MCF 10A (cell line): ENCODE measurements at regions not wholly inside any gene's neighbourhood (a gene's known extent, or its start where the extent isn't known, plus 50 kb on each side); places are given as distances from the start of the nearest gene placed in this dataset.
"Not testable (repeated sequence)": the region's sequence is repeated elsewhere in the genome, so short reads cannot be mapped to it uniquely, and the experiment has no call there.

Source experiments
- BruUV-seq: library from RNA; stranded (reverse); fragments of 400-500 nt; replicated peaks from 2 replicates; lab custom pipeline; 2021; lab: Mats Ljungman, UMichigan
- CTCF ChIA-PET: fragments of 300-600 bp; sonication (Branson Sonifier 250); formaldehyde crosslinking; extraction: SDS; loops from one replicate; lab custom pipeline; 2021; ENCODE audit warnings: antibody characterized with exemption, inconsistent platforms; lab: Yijun Ruan, JAX
- POLR2A ChIA-PET: fragments of 300-600, 350-650 bp; sonication (Branson Sonifier 250); formaldehyde crosslinking; extraction: SDS; loops from one replicate; lab custom pipeline; 2020; ENCODE audit warnings: antibody characterized with exemption, inconsistent platforms; lab: Yijun Ruan, JAX
- DNase-seq: peaks from one replicate; pipeline ENCODE4 v3.0.0-alpha.2; 2018; ENCODE audit not compliant: unreplicated experiment
- H3K27ac Mint-ChIP-seq: one replicate; pipeline ENCODE4 v1.8.0; 2022; ENCODE audit warnings: mild to moderate bottlenecking, low read depth, mixed read lengths; ENCODE audit not compliant: unreplicated experiment
- H3K27me3 Mint-ChIP-seq: one replicate; pipeline ENCODE4 v1.8.0; 2022; ENCODE audit warnings: mixed read lengths; ENCODE audit not compliant: insufficient read depth, unreplicated experiment
- H3K36me3 Mint-ChIP-seq: one replicate; pipeline ENCODE4 v1.8.0; 2022; ENCODE audit warnings: mild to moderate bottlenecking, moderate library complexity, mixed read lengths; ENCODE audit not compliant: insufficient read depth, unreplicated experiment
- H3K4me1 Mint-ChIP-seq: one replicate; pipeline ENCODE4 v1.8.0; 2022; ENCODE audit warnings: mixed read lengths; ENCODE audit not compliant: insufficient read depth, unreplicated experiment
- H3K4me3 Mint-ChIP-seq: one replicate; pipeline ENCODE4 v1.8.0; 2022; ENCODE audit warnings: mild to moderate bottlenecking, moderate library complexity, mixed read lengths; ENCODE audit not compliant: unreplicated experiment
- H3K9me3 Mint-ChIP-seq: one replicate; pipeline ENCODE4 v1.8.0; 2022; ENCODE audit warnings: mixed read lengths; ENCODE audit not compliant: unreplicated experiment
- CTCF ChIP-seq: fragments of 200-600 bp; IDR thresholded peaks from one replicate; pipeline ENCODE4 v1.8.0; 2022; ENCODE audit warnings: antibody characterized with exemption, mild to moderate bottlenecking; ENCODE audit not compliant: unreplicated experiment
- intact Hi-C: fragments of 100-400 bp; cut with micrococcal nuclease; formaldehyde crosslinking; loops from 2 replicates; pipeline ENCODE4 v1.14.1; 2022

- ChIA-PET CTCF (no interaction called here), POLR2A (interaction anchor here (2.2 kb wide), 1 partner anchor 13 kb away, joined by 6 read pairs; no protein-coding TSS in a partner anchor)
- H3K9me3 Mint-ChIP-seq: no peaks in the 10 kb centered on the region
- H3K27me3 Mint-ChIP-seq: no peaks in the 10 kb centered on the region
- no peaks in the 10 kb centered on the region for H3K4me1 Mint-ChIP-seq
- no peaks in the 10 kb centered on the region for H3K36me3 Mint-ChIP-seq
- intact Hi-C loops: no loop called here
- no TSS peak for BruUV-seq
- no peak overlapping the region for H3K4me3 Mint-ChIP-seq
- no peak for TF ChIP-seq CTCF
- no peak overlapping the region for H3K27ac Mint-ChIP-seq
- no peak for DNase-seq
Observed at GRCh38 chr2:152254976-152255375, 79.4 kb upstream of the STAM2 start.

GRCh38 chr2:152255918-152256317 lies 79.1 kb upstream of the FMNL2 start:
- CTCF ChIA-PET: interaction anchor here (0.6 kb wide), 2 partner anchors 391 to 828 kb away, joined by 3 to 4 read pairs; no protein-coding TSS in a partner anchor
- intact Hi-C loops: no loop called here
- H3K36me3 Mint-ChIP-seq: no peaks in the 10 kb centered on the region
- POLR2A ChIA-PET: interaction anchor here (2.2 kb wide), 1 partner anchor 14 kb away, joined by 6 read pairs; no protein-coding TSS in a partner anchor
- H3K4me3 Mint-ChIP-seq: no peak overlapping the region
- no peak for TF ChIP-seq CTCF
- no peaks in the 10 kb centered on the region for H3K4me1 Mint-ChIP-seq
- no peak overlapping the region for H3K27ac Mint-ChIP-seq
- H3K9me3 Mint-ChIP-seq: no peaks in the 10 kb centered on the region
- DNase-seq: no peak
- BruUV-seq: no TSS peak
- H3K27me3 Mint-ChIP-seq: no peaks in the 10 kb centered on the region

GRCh38 chr2:152260939-152261338 lies 74.0 kb upstream of the FMNL2 start:
- H3K9me3 Mint-ChIP-seq: no peaks in the 10 kb centered on the region
- no peak overlapping the region for H3K4me3 Mint-ChIP-seq
- H3K4me1 Mint-ChIP-seq: no peaks in the 10 kb centered on the region
- ChIA-PET CTCF (no interaction called here), POLR2A (interaction anchor here (0.7 kb wide), 1 partner anchor 69 kb away, joined by 3 read pairs; no protein-coding TSS in a partner anchor)
- no peaks in the 10 kb centered on the region for H3K27me3 Mint-ChIP-seq
- no peak for DNase-seq
- intact Hi-C loops: no loop called here
- no TSS peak for BruUV-seq
- TF ChIP-seq CTCF: no peak
- no peak overlapping the region for H3K27ac Mint-ChIP-seq
- no peaks in the 10 kb centered on the region for H3K36me3 Mint-ChIP-seq

GRCh38 chr2:152263911-152264310 lies 71.1 kb upstream of the FMNL2 start:
- intact Hi-C loops: no loop called here
- POLR2A ChIA-PET: no interaction called here
- Mint-ChIP-seq H3K4me3 (no peak overlapping the region), H3K27me3 (no peaks in the 10 kb centered on the region), H3K27ac (no peak overlapping the region), H3K9me3 (no peaks in the 10 kb centered on the region), H3K36me3 (no peaks in the 10 kb centered on the region), H3K4me1 (no peaks in the 10 kb centered on the region)
- no peak for DNase-seq
- no TSS peak for BruUV-seq
- TF ChIP-seq CTCF: no peak
- CTCF ChIA-PET: no interaction called here

- H3K4me1 Mint-ChIP-seq, POLR2A ChIA-PET, BruUV-seq, H3K27ac Mint-ChIP-seq, DNase-seq, intact Hi-C loops, H3K4me3 Mint-ChIP-seq, H3K36me3 Mint-ChIP-seq, H3K27me3 Mint-ChIP-seq, H3K9me3 Mint-ChIP-seq: not testable (repeated sequence)
- CTCF ChIA-PET: interaction anchor here (0.6 to 1.2 kb wide), 2 partner anchors 362 to 664 kb away, joined by 3 read pairs; no protein-coding TSS in a partner anchor
Observed at GRCh38 chr2:152273732-152274260, 61.2 kb upstream of the FMNL2 start.

GRCh38 chr2:152277896-152278295 lies 57.1 kb upstream of the FMNL2 start:
- intact Hi-C loops, H3K27me3 Mint-ChIP-seq, DNase-seq, POLR2A ChIA-PET, H3K4me3 Mint-ChIP-seq, H3K4me1 Mint-ChIP-seq, BruUV-seq, H3K27ac Mint-ChIP-seq, H3K36me3 Mint-ChIP-seq: not testable (repeated sequence)
- CTCF ChIA-PET: interaction anchor here (0.7 kb wide), 1 partner anchor 713 kb away, joined by 3 read pairs; no protein-coding TSS in a partner anchor
- peaks cover 11% of the 10 kb centered on the region for H3K9me3 Mint-ChIP-seq
